KMS-11 (cell line): ENCODE measurements at regions not wholly inside any gene's neighbourhood (a gene's known extent, or its start where the extent isn't known, plus 50 kb on each side); places are given as distances from the start of the nearest gene placed in this dataset.

Experiments used
- H2AFZ ChIP-seq: fragments of 200-600 bp; sonication (generic); 2 replicates; pipeline ENCODE4 v1.6.1; 2016; ENCODE audit warnings: antibody characterized with exemption, mixed run types, low read depth
- H3K27ac ChIP-seq: fragments of 200-600 bp; sonication (generic); 2 replicates; pipeline ENCODE4 v1.6.1; 2016; ENCODE audit warnings: mild to moderate bottlenecking, mixed run types
- H3K27me3 ChIP-seq: fragments of 200-600 bp; sonication (generic); 2 replicates; pipeline ENCODE4 v1.6.1; 2017; ENCODE audit warnings: mild to moderate bottlenecking, low read depth, mixed run types, moderate library complexity; ENCODE audit not compliant: insufficient read depth
- H3K36me3 ChIP-seq: fragments of 200-600 bp; sonication (generic); 2 replicates; pipeline ENCODE4 v1.6.1; 2017; ENCODE audit warnings: mild to moderate bottlenecking, mixed run types; ENCODE audit not compliant: insufficient read depth
- H3K4me1 ChIP-seq: fragments of 200-600 bp; sonication (generic); 2 replicates; pipeline ENCODE4 v1.6.1; 2016; ENCODE audit warnings: mild to moderate bottlenecking, low read depth, mixed run types; ENCODE audit not compliant: poor library complexity, severe bottlenecking
- H3K4me2 ChIP-seq: fragments of 200-600 bp; sonication (generic); 2 replicates; pipeline ENCODE4 v1.7.0; 2016; ENCODE audit warnings: mild to moderate bottlenecking, mixed run types
- H3K4me3 ChIP-seq: fragments of 200-600 bp; sonication (generic); IDR thresholded peaks from 2 replicates; pipeline ENCODE4 v1.6.1; 2017; ENCODE audit warnings: low read depth, low read length, mixed read lengths; ENCODE audit not compliant: insufficient read depth
- H3K79me2 ChIP-seq: fragments of 200-600 bp; sonication (generic); 2 replicates; pipeline ENCODE4 v1.6.1; 2016; ENCODE audit warnings: low read depth, mixed run types; ENCODE audit not compliant: insufficient read depth
- H3K9ac ChIP-seq: fragments of 200-600 bp; sonication (generic); 2 replicates; pipeline ENCODE4 v1.6.1; 2016; ENCODE audit warnings: mild to moderate bottlenecking, mixed run types
- H4K20me1 ChIP-seq: fragments of 200-600 bp; sonication (generic); 2 replicates; pipeline ENCODE4 v1.6.1; 2016; ENCODE audit warnings: mild to moderate bottlenecking, mixed run types; ENCODE audit not compliant: insufficient read depth
- CTCF ChIP-seq: fragments of 200-600 bp; sonication (generic); conservative IDR thresholded peaks from 2 replicates; pipeline ENCODE4 v1.6.1; 2017; ENCODE audit warnings: low read depth, mild to moderate bottlenecking, antibody characterized with exemption, low read length, moderate library complexity, mixed read lengths

DNA sequence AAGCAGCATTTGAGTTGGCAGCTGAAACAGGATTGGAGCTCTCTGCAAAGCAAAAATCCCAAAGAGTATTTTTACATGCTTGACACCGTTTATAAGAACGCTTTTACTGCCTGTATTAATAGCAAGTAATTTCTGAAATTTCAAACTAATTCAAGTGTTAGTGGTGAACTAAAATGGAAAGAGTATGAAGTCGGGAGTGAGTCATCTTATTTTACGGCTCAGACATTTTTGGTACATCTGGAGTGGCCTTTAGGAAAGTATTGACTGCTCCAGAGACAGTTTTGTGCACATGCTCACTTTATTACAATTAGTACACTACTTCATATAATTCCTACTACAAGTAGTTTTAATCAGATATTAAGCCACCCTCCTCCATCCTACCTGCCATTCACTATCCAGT is 167.4 kb downstream of the SLITRK6 start:
- Histone ChIP-seq H3K4me1 (no peaks in the 10 kb centered on the region), H3K79me2 (no peaks in the 10 kb centered on the region), H3K36me3 (no peaks in the 10 kb centered on the region), H3K27ac (no peak overlapping the region), H3K27me3 (no peaks in the 10 kb centered on the region), H3K4me2 (no peak overlapping the region), H3K9ac (no peak overlapping the region), H2AFZ (no peak overlapping the region), H3K4me3 (no peak overlapping the region), H4K20me1 (no peaks in the 10 kb centered on the region)
- TF ChIP-seq CTCF, result no peak

DNA sequence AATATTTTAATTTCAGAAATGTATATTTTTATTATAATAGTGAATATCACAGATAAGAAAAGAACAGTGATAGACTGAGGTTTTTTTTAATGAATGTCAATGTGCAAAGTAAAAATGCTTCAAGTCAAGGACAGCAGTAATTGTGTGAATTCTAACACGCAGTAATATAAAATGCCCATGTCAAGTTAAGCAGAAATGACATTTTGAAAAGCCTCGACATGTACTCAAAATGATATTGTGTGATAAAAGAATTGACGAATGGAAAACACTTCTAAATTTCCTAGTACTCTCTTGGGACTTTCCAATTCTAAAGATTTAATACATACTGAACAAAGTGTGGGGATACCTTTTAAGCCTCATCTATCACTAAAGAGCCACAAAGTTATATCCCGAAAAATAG is 172.6 kb downstream of the SLITRK6 start:
- Histone ChIP-seq H3K4me3 (no peak overlapping the region), H3K79me2 (no peaks in the 10 kb centered on the region), H3K27me3 (no peaks in the 10 kb centered on the region), H3K27ac (no peak overlapping the region), H4K20me1 (no peaks in the 10 kb centered on the region), H3K9ac (no peak overlapping the region), H3K36me3 (no peaks in the 10 kb centered on the region), H3K4me1 (no peaks in the 10 kb centered on the region), H2AFZ (no peak overlapping the region), H3K4me2 (no peak overlapping the region)
- no peak for TF ChIP-seq CTCF

DNA sequence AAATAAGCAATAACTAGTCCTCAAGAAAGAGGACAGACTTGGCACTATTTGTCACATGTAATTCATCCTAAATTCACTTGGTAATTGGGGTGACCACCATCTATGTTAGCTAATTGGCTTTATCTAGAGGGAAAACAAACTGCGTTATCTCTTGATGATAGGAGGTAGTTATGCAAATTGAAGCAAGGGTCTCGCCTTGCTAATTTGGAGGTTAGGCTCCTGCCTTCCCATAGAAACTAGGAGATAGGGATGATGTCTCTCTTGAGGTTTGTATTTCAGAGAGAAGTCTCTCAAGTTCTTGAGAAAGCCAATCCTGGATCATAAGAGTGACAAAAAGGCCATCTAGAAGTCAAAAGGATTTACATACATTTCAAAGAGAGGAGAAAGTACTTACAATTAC is 179.9 kb downstream of the SLITRK6 start:
- Histone ChIP-seq H3K4me3 (no peak overlapping the region), H3K36me3 (no peaks in the 10 kb centered on the region), H3K4me2 (no peak overlapping the region), H4K20me1 (no peaks in the 10 kb centered on the region), H3K9ac (no peak overlapping the region), H2AFZ (no peak overlapping the region), H3K27me3 (no peaks in the 10 kb centered on the region), H3K27ac (no peak overlapping the region), H3K79me2 (no peaks in the 10 kb centered on the region), H3K4me1 (no peaks in the 10 kb centered on the region)
- TF ChIP-seq CTCF, result no peak

GRCh38 chr13:85618521-85618920 is 180.7 kb downstream of the SLITRK6 start:
- Histone ChIP-seq H3K36me3 (no peaks in the 10 kb centered on the region), H3K27ac (no peak overlapping the region), H2AFZ (no peak overlapping the region), H3K4me3 (no peak overlapping the region), H3K27me3 (no peaks in the 10 kb centered on the region), H3K79me2 (no peaks in the 10 kb centered on the region), H3K4me1 (no peaks in the 10 kb centered on the region), H3K9ac (no peak overlapping the region), H4K20me1 (no peaks in the 10 kb centered on the region), H3K4me2 (no peak overlapping the region)
- TF ChIP-seq CTCF, result no peak

DNA sequence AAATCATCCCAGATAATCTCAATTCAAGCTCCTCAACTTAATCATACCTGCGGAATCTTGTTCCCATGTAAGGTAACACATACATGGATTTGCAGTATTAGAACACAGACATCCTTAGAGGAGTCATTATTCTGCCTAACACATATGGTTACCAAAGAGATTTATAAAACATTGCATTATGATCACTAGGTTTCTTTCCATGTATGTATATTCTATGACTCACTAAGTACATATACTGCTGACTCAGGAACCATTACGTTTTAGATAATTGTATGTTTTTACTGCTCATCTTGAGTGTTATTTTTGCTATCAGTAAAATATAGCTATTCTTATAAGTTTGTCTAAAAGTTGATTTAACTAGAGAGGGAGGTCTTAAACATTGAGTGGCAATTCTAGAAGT is 182.9 kb downstream of the SLITRK6 start:
- TF ChIP-seq CTCF, result no peak
- Histone ChIP-seq H3K9ac (no peak overlapping the region), H3K27me3 (no peaks in the 10 kb centered on the region), H4K20me1 (no peaks in the 10 kb centered on the region), H3K4me2 (no peak overlapping the region), H2AFZ (no peak overlapping the region), H3K36me3 (no peaks in the 10 kb centered on the region), H3K4me3 (no peak overlapping the region), H3K4me1 (no peaks in the 10 kb centered on the region), H3K79me2 (no peaks in the 10 kb centered on the region), H3K27ac (no peak overlapping the region)
